Brain pericyte (primary cell): ENCODE measurements at regions not wholly inside any gene's neighbourhood (a gene's known extent, or its start where the extent isn't known, plus 50 kb on each side); places are given as distances from the start of the nearest gene placed in this dataset.

Source experiments
- DNase-seq: peaks from one replicate; pipeline ENCODE4 v3.0.0-alpha.2; 2012; ENCODE audit warnings: low read depth, low spot score

DNA sequence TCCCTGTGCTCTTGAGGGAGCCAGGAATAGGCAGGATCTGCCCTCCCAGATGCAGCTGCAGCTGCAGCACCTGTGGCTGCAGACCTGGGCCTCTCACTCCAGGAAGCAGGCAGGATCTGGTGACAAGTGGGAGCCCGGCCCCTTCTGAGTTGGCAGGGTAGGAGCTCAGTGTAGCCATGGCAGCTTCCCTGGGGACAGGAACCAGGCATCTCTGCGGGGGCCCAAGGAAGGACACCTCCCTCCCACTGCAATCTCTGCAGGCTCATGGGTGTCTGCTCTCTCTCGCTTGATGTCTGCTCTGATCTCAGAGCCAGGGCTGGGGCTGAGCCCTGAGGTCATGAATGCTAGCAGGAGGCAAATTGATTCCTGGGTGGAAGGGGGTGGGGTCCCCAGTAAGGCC is 592.5 kb upstream of the CA10 start:
- no peak for DNase-seq

DNA sequence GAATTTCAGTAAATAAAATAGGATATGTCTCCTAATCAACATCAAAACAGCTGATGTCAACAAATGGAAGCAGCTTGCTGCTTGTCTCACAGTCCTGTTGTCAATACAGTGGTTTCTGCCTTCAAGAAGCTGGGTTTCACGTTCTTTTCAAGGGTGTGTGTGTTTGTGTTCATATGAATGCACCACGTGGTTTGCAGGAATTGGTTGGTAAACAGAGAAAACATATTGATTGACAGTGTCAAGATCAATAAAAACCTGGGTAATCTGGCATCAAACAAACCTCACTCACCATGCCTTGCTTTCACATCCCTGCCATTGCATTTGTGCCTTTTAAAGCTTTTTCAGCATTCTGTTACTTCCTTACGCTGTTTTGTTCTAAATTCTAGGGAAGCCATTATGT is 585.7 kb upstream of the CA10 start:
- no peak for DNase-seq

DNA sequence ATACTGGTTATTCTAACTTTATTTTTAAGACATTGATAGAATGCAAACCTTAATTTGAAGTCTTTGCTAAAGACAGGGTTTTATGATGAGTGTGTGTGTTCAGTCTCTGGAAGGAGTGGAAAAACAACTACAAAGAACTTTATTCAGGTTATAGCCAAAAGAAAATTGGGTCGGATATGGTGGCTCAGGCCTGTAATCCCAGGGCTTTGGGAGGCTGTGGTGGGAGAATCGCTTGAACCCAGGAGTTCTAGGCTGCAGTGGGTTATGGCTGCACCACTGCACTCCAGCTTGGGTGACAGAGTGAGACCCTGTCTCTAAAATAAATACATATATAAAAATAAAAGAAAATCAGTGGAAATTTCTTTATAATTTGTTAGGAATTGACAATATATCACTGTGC is 581.5 kb upstream of the CA10 start:
- DNase-seq: no peak

DNA sequence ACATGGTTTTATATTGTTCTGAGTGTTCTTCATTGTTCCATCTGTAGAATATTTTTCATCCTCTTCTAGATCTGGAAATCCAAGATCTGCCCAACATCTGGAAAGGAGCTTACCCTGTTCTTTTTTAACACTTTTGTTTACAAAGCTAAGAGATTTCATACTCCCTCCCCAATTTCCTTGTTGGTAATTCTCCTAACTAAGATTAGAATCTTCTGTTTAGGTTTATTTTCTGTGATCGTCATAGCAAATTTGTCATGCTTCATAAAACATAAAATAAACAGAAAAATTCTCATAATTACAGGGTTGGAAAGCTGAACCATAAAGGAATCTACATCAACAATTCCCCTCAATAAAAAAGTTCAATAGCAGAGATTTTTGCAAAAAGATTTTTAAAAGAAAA is 580.3 kb upstream of the CA10 start:
- no peak for DNase-seq

DNA sequence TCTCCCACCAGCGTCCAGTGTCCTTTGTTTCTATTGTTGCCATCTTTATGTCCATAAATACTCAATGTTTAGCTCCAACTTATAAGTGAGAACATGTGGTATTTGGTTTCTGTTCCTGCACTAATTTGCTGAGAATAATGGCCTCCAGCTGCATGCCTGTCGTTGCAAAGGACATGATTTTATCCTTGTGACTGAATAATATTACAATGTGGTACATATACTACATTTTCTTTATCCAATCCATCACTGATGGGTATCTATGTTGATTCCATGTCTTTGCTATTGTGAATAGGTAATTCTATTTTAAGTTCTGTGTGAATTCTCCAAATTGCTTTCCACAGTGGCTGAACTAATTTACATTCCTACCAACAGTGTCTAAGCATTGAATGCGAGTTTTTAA is 578.6 kb upstream of the CA10 start:
- DNase-seq: no peak

DNA sequence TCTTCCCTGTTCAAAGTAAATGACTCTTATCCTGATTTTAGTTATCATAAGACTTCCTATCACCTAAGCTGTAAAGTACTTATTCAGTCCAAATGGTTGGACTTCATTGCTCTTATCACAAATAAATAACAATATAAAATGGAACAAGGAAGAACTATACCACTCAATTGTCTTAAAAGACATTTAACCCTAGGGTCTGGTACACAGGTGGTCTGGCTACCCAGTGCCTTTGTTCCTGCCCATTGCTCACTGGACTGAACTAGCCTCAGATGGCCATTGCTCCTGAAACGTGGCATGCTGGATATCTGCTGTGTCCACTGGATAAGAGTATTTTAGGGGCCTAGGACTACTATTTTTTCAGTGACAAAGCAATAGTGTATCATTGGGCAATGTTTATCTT is 574.3 kb upstream of the CA10 start:
- no peak for DNase-seq

DNA sequence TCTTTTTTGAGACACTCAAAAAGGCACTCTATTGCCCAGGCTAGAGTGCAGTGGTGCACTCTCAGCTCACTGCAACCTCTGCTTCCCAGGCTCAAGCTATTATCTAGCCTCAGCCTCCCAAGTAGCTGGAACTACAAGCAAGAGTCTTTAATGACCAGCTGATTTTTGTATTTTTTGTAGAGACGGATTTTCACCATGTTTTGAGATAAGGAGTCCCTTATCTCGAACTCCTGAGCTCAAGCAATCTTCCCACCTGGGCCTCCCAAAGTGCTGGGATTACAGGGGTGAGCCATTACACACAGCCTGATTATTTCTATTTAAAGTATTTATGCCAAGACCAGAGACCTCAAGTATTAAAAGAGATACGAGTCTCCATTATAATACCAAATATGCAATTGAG is 566.1 kb upstream of the CA10 start:
- no peak for DNase-seq

DNA sequence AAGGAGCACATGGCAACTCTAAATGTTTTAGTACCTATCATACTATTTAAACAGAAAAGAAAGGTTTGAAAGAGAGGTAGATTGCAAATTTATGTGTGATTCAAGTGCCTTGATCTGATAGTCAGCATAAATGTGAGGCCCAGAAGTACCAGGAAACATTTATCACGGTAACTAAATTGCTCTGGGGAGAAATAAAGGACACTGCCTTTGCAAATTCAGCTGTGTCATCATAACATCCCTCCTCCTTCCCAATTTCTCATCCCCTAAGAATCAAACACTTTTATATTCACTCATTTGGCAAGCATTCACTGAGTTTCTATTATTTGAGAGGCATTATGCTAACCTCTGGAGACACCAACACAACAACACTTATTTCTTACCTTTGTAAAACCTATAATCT is 563.4 kb upstream of the CA10 start:
- no peak for DNase-seq

DNA sequence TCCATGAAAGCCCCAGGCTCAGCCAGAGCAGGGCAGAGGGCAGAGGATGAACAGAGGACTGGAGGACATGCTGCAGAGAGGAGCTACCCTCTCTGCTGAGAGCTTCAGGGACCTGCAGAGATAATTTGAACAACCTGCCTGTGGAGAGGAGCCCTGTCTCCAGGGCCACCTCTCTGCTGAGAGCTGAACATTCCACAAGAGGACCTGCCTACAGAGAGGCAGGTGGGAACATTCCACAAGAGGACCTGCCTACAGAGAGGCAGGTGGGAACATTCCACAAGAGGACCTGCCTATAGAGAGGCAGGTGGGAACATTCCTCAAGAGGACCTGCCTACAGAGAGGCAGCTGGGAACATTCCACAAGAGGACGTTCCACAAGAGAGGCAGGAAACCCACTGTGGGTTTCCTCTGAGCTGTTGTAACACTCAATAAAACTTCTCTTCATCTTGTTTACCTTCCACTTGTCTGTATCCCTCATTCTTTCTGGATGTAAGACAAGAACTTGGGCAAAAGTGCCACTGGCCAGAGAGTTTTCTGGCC is 551.9 kb upstream of the CA10 start:
- no peak for DNase-seq

DNA sequence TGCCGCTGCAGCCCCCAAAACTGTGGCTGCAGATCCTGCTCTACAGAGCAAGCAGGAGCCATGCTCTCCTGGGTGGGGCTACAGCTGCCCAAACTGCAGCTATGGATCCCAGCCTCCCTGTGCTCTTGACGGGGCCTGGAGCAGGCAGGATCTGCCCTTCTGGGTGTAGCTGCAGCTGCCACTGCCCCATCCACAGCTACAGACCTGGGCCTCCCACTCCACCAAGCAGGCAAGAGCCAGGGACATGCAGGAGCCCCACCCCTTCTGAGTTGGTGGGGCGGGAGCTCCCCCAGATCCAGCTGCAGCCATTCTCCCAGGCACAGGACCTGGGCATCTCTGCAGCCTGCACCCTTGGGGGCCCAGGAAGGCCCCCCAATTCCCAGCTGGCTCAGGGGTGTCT is 551.2 kb upstream of the CA10 start:
- DNase-seq: no peak

DNA sequence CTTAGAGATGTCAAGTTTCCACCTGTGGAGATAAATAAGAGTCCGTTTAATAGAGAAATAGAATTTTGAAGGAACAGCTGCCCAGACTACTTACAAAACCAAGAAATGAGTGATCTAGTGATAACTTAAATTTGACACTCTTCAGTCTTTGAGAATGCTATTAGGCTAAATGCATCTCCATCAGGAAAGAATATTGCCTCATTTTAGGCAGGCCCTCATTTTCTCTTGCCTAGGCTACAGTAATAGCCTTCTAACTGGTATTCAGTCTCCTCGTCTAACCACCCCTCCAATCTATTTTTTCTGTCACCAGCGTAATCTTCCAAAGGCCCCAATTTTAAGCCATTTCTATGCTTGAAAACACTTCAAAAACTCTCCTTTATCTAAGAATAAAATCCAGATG is 537.8 kb upstream of the CA10 start:
- no peak for DNase-seq

DNA sequence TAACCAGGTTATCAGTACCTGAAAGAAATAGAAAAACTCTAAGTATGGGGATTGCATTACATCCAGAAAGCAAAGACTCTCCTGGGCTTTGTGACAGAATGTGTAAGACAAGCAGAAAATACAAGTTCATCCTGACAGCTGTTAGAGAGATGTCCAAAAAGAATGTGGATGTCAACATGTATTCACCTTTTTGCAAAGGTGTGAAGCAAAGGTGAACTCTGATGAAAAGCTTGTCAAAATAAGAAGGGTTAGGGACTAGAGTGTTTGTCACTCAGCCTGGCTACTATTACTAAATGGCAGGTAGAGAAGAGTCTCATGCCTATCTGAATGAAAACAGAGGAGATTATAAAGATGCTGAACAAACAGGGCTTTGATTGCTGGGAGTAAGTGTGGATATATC is 527.6 kb upstream of the CA10 start:
- no peak for DNase-seq

DNA sequence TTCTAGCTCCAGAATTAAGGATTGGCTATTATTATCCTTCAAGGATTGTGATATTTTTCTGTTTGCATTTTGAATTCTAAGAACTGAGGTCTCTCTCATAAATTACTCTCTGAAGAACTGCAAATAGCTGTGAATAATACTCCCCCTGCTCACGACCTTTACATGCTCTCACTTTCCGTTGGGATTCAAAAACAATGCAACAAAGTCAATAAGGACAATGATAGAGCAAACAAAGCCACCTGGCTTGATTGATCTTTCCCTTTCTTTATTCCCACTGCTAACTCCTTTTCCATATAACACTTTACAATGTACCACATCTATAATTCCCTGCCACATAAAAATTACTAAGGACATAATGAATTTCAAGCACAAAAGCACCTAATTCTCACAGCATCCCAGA is 523.0 kb upstream of the CA10 start:
- DNase-seq: no peak

DNA sequence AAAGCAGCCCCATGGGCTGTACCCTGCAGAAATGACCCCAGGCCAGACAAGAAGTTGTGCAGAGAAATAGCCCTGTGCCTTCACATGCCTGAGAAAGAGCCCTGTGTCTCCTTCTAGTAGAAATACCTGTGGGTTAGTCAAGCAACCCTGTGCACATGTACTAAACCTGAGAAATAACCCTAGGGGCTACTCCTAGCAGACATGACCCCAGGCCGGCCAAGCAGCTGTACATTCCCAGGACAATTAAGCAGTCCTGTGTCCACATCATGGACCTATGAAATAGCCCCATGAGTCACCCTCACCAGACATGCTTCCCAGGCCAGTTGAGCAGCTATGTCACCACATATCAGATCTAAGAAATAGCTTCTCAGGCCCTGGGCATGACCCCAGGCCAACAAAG is 519.7 kb upstream of the CA10 start:
- no peak for DNase-seq

DNA sequence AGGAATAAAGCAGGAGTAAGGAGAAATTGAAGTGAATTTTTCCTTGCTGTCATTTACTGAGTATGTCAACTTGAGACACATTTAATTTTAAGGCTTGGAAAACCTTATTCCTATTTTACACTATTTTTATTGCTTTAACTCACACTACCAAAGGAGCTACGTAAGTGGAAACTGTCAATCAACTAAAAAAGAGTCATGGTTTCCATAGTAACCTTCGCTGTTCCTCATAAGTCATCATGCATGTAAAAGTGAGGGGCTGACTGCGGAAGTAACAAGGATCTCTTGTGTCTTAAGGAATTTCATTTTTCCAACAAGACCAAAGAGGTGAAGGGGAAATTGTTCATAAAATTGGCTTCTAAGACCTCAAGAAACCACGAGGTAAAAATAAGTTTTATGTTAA is 516.2 kb upstream of the CA10 start:
- DNase-seq: no peak

DNA sequence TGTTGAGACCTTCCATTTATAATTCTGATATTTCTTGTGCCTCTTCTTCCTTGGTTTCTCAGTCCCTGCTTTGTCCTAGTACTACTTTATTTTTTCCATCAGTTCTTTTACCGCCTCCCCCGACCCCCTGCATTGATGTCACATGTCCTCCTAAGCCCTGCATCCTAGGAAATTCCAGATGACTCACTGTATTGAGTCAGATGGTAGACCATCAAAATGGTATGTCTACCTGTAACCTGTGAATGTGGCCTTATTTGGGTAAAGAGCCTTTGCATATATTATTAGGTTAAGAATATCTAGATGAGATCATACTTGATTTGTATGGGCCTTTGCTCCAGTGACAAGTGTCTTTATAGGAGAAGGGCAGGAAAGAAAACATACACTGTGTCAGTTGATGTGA is 515.3 kb upstream of the CA10 start:
- DNase-seq: no peak

DNA sequence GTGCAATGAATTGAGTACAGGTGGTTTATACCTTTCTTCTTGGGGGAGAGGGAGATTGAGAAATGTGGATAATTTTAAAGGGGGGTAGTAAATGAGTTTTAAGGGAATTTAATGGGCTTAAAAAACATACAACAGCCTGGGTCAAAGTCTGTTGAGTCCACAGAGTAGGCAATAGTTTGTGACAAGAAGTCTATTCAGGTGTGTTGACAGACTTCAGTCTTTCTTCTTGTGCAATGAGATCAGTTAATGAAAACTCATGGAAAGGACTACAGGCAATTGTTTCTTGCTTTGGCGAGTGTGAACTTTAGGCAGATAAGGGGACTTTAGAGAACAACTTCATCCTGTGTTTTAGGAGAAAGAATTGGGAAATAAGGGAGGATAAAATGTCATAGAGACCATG is 507.8 kb upstream of the CA10 start:
- no peak for DNase-seq

DNA sequence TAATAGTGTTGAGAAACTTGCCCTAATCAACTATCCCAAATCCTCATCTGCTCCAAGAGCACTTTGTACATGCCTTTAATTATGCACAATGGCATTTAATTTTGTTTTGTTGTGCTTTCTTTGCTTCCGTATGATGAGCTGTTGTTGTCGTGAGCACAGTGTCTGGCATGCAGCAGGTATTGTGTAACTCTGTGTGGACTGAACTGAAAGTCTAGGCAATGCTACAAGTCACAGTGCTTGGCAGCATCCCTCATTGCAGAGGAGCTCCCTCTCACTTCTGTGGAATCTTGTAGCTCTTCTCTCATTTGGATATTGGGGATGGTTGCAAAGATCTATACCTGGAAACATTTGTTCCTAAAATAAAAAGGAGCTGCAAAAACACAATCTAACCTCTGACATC is 502.2 kb upstream of the CA10 start:
- DNase-seq: no peak

DNA sequence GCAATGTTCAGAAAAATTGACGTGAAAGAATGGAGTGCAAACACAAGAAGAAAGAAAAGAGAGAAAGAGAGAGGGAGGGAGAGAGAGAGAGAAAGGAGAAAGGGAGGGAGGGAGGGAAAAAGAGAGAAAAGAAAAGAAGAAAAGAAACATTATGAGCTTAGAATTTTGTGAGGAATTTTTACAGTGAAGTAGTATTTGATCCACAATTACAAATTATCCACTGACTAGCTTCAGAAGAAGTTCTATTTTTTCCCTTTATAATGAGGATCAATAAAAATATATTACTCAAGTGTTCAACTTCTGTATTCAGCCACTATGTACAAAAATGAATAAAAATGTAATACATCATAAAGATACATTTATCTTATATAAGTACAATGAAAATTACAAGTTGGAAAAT is 494.5 kb upstream of the CA10 start:
- DNase-seq: no peak

DNA sequence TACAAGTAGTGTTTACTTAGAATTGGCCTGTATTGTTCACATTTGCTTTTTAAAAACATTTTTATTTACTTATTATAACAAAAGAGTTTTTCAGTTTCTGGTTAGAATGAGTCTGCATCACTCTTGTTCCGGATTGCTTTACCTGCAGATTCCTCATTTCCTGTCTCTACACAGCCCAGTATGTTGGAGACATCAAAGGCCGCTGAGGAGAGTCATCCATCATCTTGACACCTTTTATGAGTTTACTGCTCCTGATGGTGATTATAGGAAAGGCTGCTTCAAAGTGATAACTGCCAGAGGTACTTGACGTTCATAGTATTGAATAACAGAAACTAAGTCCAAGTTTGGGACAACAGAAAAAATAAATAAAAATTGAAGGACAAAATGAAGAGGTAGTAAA is 490.5 kb upstream of the CA10 start:
- DNase-seq: no peak

DNA sequence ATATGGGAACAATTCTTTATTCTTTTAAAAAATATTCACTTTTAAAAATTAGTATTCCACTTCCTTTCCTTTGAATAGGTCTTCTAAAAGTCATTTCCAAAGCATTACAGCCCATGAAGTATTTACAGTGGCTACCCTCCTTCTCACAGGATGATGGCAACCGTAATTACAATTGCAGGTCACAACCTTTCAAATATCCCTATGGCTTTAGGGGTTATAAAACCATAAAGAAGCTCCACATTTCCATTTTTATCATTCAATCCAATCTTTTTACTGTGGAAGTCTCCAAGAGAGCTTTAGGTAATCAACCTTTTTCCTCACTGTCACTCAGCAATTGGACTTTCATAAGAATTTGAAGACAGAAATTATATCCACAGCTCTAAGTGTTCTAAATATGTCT is 488.9 kb upstream of the CA10 start:
- no peak for DNase-seq

DNA sequence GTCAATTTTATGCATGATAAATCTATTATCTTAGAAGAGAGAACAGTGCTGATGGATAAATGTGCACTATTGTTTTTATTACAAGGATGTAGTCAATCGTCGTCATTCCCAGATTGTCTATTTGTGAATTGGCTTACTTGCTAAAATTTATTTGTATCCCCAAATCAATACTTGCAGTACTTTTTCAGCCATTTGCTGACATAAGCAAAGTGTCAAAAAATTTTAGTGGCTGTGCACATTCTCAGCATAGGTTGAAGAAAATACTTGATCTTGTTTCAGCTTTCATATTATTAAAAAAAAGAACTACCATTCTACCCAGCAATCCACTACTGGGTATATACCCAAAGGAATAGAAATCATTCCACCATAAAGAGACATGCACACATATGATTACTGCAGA is 477.9 kb upstream of the CA10 start:
- no peak for DNase-seq

DNA sequence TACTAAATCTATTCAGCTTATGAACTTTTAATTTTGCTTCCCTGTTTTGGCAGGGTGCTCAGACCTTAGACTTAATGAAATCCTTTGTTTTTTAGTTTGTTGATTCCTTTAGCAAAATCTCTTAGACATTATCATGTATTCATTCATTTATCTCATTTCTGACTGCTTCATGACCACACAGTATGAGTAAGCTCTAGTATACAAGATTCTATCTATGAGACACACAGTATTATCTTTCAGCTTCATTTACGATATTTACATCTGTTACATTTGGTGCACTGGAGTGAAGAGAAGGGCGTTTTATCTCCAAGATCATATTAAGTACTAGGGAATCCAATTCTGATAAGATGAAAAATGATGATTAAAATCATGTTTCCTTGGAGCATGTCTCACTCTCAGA is 448.1 kb upstream of the CA10 start:
- DNase-seq: no peak

DNA sequence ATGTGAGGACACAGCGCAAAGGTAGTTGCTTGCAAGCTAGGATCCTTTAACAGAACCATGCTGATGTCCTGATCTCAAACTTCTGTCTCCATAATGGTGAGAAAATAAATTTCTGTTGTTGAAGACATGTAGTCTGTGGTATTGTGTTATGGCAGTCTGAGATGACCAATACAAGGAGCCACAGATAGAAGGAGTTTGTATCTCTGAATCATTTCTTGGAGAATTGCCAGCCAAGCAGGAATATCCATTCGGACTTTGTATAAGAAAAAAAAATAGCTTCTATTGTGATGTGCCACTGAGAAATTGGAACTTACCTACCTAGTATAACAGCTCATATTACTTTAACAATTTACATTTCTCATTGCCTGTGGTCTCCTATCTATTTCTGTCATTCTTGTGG is 447.6 kb upstream of the CA10 start:
- no peak for DNase-seq

DNA sequence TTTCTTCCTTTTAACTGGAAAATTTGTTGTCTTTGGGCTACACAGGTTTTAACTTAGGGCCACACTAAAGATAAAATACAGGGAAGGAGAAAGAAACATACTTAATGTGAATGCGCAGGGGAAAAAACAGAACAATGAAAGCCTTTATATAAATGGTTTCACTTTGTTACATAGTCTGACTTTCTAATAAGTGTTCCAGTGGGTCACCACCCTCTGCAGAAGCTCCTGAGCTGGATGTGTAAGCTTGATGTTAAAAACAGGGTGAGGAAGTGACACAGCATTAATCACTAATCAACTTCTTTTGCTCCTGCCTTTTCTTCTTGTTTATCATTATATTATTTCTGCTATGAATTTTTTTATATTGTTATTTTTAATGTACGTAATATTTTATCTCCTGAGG is 445.6 kb upstream of the CA10 start:
- no peak for DNase-seq
